GM23338 (cell line): ENCODE measurements at regions not wholly inside any gene's neighbourhood (a gene's known extent, or its start where the extent isn't known, plus 50 kb on each side); places are given as distances from the start of the nearest gene placed in this dataset.

Experiments used
- ATAC-seq: fragments of 200-7000 bp; cut with Tn5 transposase; 3 replicates; pipeline ENCODE4 v1.9.1; 2020
- DNase-seq: peaks from one replicate; pipeline ENCODE4 v3.0.0-alpha.2; 2015; ENCODE audit warnings: low spot score
- H2AFZ ChIP-seq: fragments of 200-600 bp; sonication (generic); 2 replicates; pipeline ENCODE4 v1.8.0; 2016; ENCODE audit warnings: antibody characterized with exemption, mild to moderate bottlenecking, moderate library complexity
- H3F3A ChIP-seq: fragments of 200-600 bp; sonication (generic); replicated peaks from 2 replicates; pipeline ENCODE4 v1.8.0; 2017; ENCODE audit warnings: antibody characterized with exemption, mixed run types, low read depth
- H3K27ac ChIP-seq: fragments of 200-600 bp; sonication (generic); 2 replicates; pipeline ENCODE4 v1.6.1; 2016; ENCODE audit warnings: low read depth
- H3K27me3 ChIP-seq: fragments of 200-600 bp; sonication (generic); 2 replicates; pipeline ENCODE4 v1.8.0; 2016; ENCODE audit warnings: mild to moderate bottlenecking, mixed run types, moderate library complexity; ENCODE audit not compliant: insufficient read depth
- H3K36me3 ChIP-seq: fragments of 200-600 bp; sonication (generic); 2 replicates; pipeline ENCODE4 v1.8.0; 2016; ENCODE audit warnings: mild to moderate bottlenecking; ENCODE audit not compliant: insufficient read depth
- H3K4me1 ChIP-seq: fragments of 200-600 bp; sonication (generic); 2 replicates; pipeline ENCODE4 v1.8.0; 2016; ENCODE audit warnings: mild to moderate bottlenecking, moderate library complexity; ENCODE audit not compliant: insufficient read depth
- H3K4me2 ChIP-seq: fragments of 200-600 bp; sonication (generic); 2 replicates; pipeline ENCODE4 v1.7.1; 2017; ENCODE audit warnings: mixed run types
- H3K4me3 ChIP-seq: fragments of 200-600 bp; sonication (generic); 2 replicates; pipeline ENCODE4 v1.6.1; 2016; ENCODE audit warnings: mixed run types
- H3K79me2 ChIP-seq: fragments of 200-600 bp; sonication (generic); replicated peaks from 2 replicates; pipeline ENCODE4 v1.8.0; 2017; ENCODE audit warnings: mild to moderate bottlenecking; ENCODE audit not compliant: insufficient read depth
- H3K9me2 ChIP-seq: fragments of 200-600 bp; sonication (generic); 2 replicates; pipeline ENCODE4 v1.8.0; 2017; ENCODE audit not compliant: insufficient read depth
- H4K20me1 ChIP-seq: fragments of 200-600 bp; sonication (generic); replicated peaks from 2 replicates; pipeline ENCODE4 v1.8.0; 2017; ENCODE audit warnings: mild to moderate bottlenecking; ENCODE audit not compliant: insufficient read depth
- H3K27ac Mint-ChIP-seq: 2 replicates; pipeline ENCODE4 v1.8.0; 2020; ENCODE audit warnings: inconsistent platforms, mild to moderate bottlenecking, moderate library complexity, mixed read lengths
- H3K27me3 Mint-ChIP-seq: 3 replicates; pipeline ENCODE4 v1.8.0; 2022; ENCODE audit warnings: low read depth, mild to moderate bottlenecking, moderate library complexity, mixed read lengths, inconsistent platforms; ENCODE audit not compliant: insufficient read depth, poor library complexity
- H3K36me3 Mint-ChIP-seq: 3 replicates; pipeline ENCODE4 v1.8.0; 2021; ENCODE audit warnings: low read depth, mild to moderate bottlenecking, inconsistent platforms, moderate library complexity, mixed read lengths
- H3K4me1 Mint-ChIP-seq: 3 replicates; pipeline ENCODE4 v1.8.0; 2020; ENCODE audit warnings: mild to moderate bottlenecking, inconsistent platforms, mixed read lengths
- H3K4me3 Mint-ChIP-seq: 3 replicates; pipeline ENCODE4 v1.8.0; 2021; ENCODE audit warnings: moderate library complexity, mild to moderate bottlenecking, inconsistent platforms, mixed read lengths
- H3K9me3 Mint-ChIP-seq: 3 replicates; pipeline ENCODE4 v1.8.0; 2020; ENCODE audit warnings: moderate library complexity, mild to moderate bottlenecking, inconsistent platforms, mixed read lengths
- CREB1 ChIP-seq: fragments of 250-450 bp; sonication (Bioruptor Pico); IDR thresholded peaks from 2 replicates; pipeline ENCODE4 v1.5.0; 2020; ENCODE audit warnings: low read depth, mild to moderate bottlenecking, moderate library complexity
- EZH2 ChIP-seq: fragments of 200-600 bp; sonication (generic); IDR thresholded peaks from one replicate; pipeline ENCODE4 v1.8.0; 2017; ENCODE audit warnings: antibody characterized with exemption, mild to moderate bottlenecking, low read depth; ENCODE audit not compliant: unreplicated experiment
- EZH2phosphoT487 ChIP-seq: fragments of 200-600 bp; sonication (generic); IDR thresholded peaks from one replicate; pipeline ENCODE4 v1.8.1; 2018; ENCODE audit warnings: antibody characterized with exemption; ENCODE audit not compliant: unreplicated experiment
- JUNB ChIP-seq: IDR thresholded peaks from one replicate; pipeline ENCODE4 v1.6.1; 2016; ENCODE audit warnings: antibody characterized with exemption; ENCODE audit not compliant: unreplicated experiment
- NANOG ChIP-seq: IDR thresholded peaks from 2 replicates; pipeline ENCODE4 v1.6.1; 2016; ENCODE audit warnings: antibody characterized with exemption, borderline replicate concordance
- POLR2AphosphoS5 ChIP-seq: IDR thresholded peaks from 2 replicates; pipeline ENCODE4 v1.6.1; 2016; ENCODE audit warnings: antibody characterized with exemption, low read depth
- REST ChIP-seq: IDR thresholded peaks from one replicate; pipeline ENCODE4 v1.6.1; 2018; ENCODE audit warnings: antibody characterized with exemption; ENCODE audit not compliant: unreplicated experiment
- STAT1 ChIP-seq: IDR thresholded peaks from one replicate; pipeline ENCODE4 v1.6.1; 2016; ENCODE audit warnings: antibody characterized with exemption; ENCODE audit not compliant: unreplicated experiment
- ZNF114 ChIP-seq: fragments of 250-450 bp; sonication (Bioruptor Pico); IDR thresholded peaks from 2 replicates; pipeline ENCODE4 v1.5.0; 2020; ENCODE audit warnings: mild to moderate bottlenecking, moderate library complexity
- ZNF331 ChIP-seq: fragments of 250-450 bp; sonication (Bioruptor Pico); IDR thresholded peaks from 2 replicates; pipeline ENCODE4 v1.5.0; 2020; ENCODE audit warnings: low read depth, mild to moderate bottlenecking, moderate library complexity
- TF ChIP-seq, protein P1 (sequence below), 2 experiments: fragments of 200-600 bp in 1 of 2; sonication (generic) in 1 of 2; conservative IDR thresholded peaks; 2 replicates each; pipeline versions ENCODE4 v1.5.1 to v1.6.1; 2016 to 2017; ENCODE audit warnings: antibody characterized with exemption in 2 of 2, low read depth in 2 of 2, mild to moderate bottlenecking in 2 of 2, moderate library complexity in 1 of 2
- TF ChIP-seq, protein P2 (sequence below): fragments of 250-450 bp; sonication (Bioruptor Pico); IDR thresholded peaks from 2 replicates; pipeline ENCODE4 v1.5.0; 2020; ENCODE audit warnings: mild to moderate bottlenecking, moderate library complexity
- TF ChIP-seq, protein P3 (sequence below): IDR thresholded peaks from 2 replicates; pipeline ENCODE4 v1.6.1; 2016; ENCODE audit warnings: antibody characterized with exemption

- Histone ChIP-seq H4K20me1 (no peaks in the 10 kb centered on the region), H3K27ac (no peak overlapping the region), H3K4me3 (no peak overlapping the region), H3K27me3 (0 out of 2 replicates have a peak, but pooled peaks cover 3% of the 10 kb centered on the region), H3K36me3 (no peaks in the 10 kb centered on the region), H2AFZ (no peak overlapping the region), H3K79me2 (no peaks in the 10 kb centered on the region), H3K4me2 (no peak overlapping the region), H3K4me1 (no peaks in the 10 kb centered on the region), H3K9me2 (no peaks in the 10 kb centered on the region; the same call in 1 of the 2 replicates), H3F3A (no peaks in the 10 kb centered on the region)
- ATAC-seq = no peak
- H3K4me3 Mint-ChIP-seq = no peak overlapping the region
- no peaks in the 10 kb centered on the region for H3K9me3 Mint-ChIP-seq
- H3K36me3 Mint-ChIP-seq = no peaks in the 10 kb centered on the region
- H3K27ac Mint-ChIP-seq = no peak overlapping the region
- TF ChIP-seq, protein P1, sequence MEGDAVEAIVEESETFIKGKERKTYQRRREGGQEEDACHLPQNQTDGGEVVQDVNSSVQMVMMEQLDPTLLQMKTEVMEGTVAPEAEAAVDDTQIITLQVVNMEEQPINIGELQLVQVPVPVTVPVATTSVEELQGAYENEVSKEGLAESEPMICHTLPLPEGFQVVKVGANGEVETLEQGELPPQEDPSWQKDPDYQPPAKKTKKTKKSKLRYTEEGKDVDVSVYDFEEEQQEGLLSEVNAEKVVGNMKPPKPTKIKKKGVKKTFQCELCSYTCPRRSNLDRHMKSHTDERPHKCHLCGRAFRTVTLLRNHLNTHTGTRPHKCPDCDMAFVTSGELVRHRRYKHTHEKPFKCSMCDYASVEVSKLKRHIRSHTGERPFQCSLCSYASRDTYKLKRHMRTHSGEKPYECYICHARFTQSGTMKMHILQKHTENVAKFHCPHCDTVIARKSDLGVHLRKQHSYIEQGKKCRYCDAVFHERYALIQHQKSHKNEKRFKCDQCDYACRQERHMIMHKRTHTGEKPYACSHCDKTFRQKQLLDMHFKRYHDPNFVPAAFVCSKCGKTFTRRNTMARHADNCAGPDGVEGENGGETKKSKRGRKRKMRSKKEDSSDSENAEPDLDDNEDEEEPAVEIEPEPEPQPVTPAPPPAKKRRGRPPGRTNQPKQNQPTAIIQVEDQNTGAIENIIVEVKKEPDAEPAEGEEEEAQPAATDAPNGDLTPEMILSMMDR (conservative IDR thresholded peaks at IDR 0.05; ENCODE audit: low read depth in 2 of 2) = no peak
- TF ChIP-seq, protein P2, sequence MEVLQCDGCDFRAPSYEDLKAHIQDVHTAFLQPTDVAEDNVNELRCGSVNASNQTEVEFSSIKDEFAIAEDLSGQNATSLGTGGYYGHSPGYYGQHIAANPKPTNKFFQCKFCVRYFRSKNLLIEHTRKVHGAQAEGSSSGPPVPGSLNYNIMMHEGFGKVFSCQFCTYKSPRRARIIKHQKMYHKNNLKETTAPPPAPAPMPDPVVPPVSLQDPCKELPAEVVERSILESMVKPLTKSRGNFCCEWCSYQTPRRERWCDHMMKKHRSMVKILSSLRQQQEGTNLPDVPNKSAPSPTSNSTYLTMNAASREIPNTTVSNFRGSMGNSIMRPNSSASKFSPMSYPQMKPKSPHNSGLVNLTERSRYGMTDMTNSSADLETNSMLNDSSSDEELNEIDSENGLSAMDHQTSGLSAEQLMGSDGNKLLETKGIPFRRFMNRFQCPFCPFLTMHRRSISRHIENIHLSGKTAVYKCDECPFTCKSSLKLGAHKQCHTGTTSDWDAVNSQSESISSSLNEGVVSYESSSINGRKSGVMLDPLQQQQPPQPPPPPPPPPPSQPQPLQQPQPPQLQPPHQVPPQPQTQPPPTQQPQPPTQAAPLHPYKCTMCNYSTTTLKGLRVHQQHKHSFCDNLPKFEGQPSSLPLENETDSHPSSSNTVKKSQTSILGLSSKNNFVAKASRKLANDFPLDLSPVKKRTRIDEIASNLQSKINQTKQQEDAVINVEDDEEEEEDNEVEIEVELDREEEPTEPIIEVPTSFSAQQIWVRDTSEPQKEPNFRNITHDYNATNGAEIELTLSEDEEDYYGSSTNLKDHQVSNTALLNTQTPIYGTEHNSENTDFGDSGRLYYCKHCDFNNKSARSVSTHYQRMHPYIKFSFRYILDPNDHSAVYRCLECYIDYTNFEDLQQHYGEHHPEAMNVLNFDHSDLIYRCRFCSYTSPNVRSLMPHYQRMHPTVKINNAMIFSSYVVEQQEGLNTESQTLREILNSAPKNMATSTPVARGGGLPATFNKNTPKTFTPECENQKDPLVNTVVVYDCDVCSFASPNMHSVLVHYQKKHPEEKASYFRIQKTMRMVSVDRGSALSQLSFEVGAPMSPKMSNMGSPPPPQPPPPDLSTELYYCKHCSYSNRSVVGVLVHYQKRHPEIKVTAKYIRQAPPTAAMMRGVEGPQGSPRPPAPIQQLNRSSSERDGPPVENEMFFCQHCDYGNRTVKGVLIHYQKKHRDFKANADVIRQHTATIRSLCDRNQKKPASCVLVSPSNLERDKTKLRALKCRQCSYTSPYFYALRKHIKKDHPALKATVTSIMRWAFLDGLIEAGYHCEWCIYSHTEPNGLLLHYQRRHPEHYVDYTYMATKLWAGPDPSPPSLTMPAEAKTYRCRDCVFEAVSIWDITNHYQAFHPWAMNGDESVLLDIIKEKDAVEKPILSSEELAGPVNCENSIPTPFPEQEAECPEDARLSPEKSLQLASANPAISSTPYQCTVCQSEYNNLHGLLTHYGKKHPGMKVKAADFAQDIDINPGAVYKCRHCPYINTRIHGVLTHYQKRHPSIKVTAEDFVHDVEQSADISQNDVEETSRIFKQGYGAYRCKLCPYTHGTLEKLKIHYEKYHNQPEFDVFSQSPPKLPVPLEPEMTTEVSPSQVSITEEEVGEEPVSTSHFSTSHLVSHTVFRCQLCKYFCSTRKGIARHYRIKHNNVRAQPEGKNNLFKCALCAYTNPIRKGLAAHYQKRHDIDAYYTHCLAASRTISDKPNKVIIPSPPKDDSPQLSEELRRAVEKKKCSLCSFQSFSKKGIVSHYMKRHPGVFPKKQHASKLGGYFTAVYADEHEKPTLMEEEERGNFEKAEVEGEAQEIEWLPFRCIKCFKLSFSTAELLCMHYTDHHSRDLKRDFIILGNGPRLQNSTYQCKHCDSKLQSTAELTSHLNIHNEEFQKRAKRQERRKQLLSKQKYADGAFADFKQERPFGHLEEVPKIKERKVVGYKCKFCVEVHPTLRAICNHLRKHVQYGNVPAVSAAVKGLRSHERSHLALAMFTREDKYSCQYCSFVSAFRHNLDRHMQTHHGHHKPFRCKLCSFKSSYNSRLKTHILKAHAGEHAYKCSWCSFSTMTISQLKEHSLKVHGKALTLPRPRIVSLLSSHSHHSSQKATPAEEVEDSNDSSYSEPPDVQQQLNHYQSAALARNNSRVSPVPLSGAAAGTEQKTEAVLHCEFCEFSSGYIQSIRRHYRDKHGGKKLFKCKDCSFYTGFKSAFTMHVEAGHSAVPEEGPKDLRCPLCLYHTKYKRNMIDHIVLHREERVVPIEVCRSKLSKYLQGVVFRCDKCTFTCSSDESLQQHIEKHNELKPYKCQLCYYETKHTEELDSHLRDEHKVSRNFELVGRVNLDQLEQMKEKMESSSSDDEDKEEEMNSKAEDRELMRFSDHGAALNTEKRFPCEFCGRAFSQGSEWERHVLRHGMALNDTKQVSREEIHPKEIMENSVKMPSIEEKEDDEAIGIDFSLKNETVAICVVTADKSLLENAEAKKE (CRISPR knock-in tag) = no peak
- TF ChIP-seq STAT1 (no peak), NANOG (no peak), EZH2phosphoT487 (no peak), POLR2AphosphoS5 (no peak), ZNF114 (CRISPR knock-in tag) (no peak), ZNF331 (CRISPR knock-in tag) (no peak), CREB1 (CRISPR knock-in tag) (no peak), EZH2 (no peak), JUNB (no peak), REST (no peak)
- TF ChIP-seq, protein P3, sequence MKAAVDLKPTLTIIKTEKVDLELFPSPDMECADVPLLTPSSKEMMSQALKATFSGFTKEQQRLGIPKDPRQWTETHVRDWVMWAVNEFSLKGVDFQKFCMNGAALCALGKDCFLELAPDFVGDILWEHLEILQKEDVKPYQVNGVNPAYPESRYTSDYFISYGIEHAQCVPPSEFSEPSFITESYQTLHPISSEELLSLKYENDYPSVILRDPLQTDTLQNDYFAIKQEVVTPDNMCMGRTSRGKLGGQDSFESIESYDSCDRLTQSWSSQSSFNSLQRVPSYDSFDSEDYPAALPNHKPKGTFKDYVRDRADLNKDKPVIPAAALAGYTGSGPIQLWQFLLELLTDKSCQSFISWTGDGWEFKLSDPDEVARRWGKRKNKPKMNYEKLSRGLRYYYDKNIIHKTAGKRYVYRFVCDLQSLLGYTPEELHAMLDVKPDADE = no peak
- peaks cover 2% of the 10 kb centered on the region for H3K27me3 Mint-ChIP-seq
- DNase-seq = no peak
- no peaks in the 10 kb centered on the region for H3K4me1 Mint-ChIP-seq
Measured at GRCh38 chr20:1786486-1786885, 108.7 kb upstream of the SIRPA start.
